GM19238 (cell line): ENCODE measurements at regions not wholly inside any gene's neighbourhood (a gene's known extent, or its start where the extent isn't known, plus 50 kb on each side); places are given as distances from the start of the nearest gene placed in this dataset.
"Not testable (repeated sequence)": the region's sequence is repeated elsewhere in the genome, so short reads cannot be mapped to it uniquely, and the experiment has no call there.

Source experiments
- DNase-seq: peaks from one replicate; pipeline ENCODE4 v3.0.0; 2011; ENCODE audit warnings: low spot score; ENCODE audit not compliant: insufficient read length

GRCh38 chr2:2727876-2728511 lies 396.9 kb upstream of the MYT1L start:
- DNase-seq: no peak

DNA sequence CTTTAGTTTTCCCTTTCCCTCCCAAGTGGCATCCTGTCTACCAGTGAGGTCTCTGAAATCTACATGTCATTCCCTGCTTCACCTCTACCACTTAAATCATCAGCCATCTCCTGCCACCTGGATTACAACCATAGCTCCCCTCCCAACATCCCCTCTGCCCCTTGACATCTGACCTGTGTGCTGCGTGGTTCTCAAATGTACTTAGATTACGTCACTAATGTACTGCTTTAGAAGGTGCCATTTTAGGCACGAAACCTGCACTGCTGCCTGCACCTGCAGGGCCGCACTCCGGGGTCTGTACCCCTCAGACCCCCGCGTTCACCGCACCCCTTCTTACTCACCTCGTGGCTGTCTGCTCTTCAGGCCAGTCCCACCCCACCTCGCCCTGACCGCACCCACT lies 395.1 kb upstream of the MYT1L start:
- DNase-seq: no peak

GRCh38 chr2:2723064-2723463 lies 392.0 kb upstream of the MYT1L start:
- no peak for DNase-seq

DNA sequence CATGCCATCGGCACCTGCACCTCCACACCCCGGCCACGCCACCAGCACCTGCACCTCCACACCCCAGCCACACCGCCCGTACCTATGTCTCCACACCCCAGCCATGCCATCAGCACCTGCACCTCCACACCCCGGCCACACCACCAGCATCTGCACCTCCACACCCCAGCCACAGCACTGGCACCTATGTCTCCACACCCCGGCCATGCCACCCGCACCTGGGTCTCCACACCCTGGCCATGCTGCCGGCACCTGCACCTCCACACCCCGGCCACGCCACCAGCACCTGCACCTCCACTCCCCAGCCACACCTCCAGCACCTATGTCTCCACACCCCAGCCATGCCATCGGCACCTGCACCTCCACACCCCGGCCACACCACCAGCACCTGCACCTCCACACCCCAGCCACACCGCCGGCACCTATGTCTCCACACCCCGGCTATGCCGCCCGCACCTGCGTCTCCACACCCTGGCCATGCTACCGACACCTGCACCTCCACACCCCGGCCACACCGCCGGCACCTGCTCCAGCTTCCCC lies 390.3 kb upstream of the MYT1L start:
- DNase-seq: no peak

DNA sequence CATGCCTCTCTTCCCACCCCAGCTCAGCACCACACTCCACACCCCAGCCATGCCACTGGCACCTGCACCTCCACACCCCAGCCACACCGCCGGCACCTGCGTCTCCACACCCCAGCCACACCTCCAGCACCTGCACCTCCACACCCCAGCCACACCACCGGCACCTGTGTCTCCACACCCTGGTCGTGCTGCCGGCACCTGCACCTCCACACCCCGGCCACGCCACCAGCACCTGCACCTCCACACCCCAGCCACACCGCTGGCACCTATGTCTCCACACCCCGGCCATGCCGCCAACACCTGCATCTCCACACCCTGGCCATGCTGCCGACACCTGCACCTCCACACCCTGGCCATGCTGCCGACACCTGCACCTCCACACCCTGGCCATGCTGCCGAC lies 389.7 kb upstream of the MYT1L start:
- DNase-seq: not testable (repeated sequence)

DNA sequence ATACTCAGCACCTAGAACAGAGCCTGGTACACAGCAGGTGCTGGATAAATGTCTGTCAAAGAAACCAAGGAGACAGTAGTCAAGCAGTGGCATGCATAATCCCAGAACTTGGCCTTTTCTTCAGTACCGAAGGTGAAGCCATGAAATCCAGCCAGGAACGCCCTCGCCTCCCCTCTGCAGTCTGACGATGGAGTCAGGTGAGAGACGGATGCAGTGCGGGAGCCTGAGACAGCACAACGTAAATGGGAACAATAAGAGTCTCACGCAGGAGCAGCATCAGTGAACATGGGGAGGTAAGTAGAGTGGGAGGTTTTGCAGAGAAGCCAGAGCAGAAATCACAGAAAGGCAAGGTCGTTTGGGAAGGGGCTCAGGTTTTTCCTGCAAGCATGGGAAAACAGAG lies 389.3 kb upstream of the MYT1L start:
- DNase-seq: no peak

GRCh38 chr2:2719781-2720180 lies 388.7 kb upstream of the MYT1L start:
- DNase-seq: no peak

- no peak for DNase-seq
Observed at GRCh38 chr2:2719015-2719414, 387.9 kb upstream of the MYT1L start.

DNA sequence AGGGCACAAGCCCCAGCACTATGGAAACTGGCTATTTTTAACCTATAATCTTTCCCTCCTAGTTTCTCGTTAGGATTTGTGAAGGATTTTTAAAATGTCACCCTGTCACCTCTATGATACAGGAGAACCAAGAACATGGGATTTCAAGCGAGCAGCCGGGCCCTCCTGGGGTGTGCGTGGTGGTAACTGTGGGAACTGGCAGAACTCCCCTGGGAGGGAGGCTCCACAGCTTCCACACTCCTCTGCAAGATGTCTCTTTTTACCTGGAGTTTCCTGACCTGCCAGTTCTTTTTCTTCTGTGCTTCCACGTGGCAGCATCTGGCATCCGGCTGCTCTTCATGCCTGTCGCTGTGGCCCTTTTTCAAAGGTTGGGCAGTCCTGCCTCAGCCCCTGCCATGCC lies 386.3 kb upstream of the MYT1L start:
- DNase-seq: no peak

DNA sequence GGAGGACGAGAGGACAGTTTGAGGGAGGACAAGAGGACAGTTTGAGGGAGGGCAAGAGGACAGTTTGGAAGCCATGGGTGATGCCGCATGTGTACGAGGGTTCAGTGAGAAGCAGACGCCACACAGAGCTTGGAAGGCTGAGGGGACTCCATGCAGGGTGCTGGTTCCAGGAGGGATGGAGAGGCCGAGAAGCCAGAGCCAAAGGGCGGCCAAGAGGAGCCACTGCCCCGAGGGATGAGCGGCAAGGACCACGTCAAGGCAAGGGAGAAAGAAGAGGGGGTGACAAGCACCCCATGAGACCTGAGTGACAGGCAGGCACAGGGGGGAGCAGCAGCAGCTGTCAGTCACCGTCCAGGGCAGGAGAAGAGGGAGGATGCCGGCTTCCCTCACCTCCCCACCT lies 385.7 kb upstream of the MYT1L start:
- no peak for DNase-seq

DNA sequence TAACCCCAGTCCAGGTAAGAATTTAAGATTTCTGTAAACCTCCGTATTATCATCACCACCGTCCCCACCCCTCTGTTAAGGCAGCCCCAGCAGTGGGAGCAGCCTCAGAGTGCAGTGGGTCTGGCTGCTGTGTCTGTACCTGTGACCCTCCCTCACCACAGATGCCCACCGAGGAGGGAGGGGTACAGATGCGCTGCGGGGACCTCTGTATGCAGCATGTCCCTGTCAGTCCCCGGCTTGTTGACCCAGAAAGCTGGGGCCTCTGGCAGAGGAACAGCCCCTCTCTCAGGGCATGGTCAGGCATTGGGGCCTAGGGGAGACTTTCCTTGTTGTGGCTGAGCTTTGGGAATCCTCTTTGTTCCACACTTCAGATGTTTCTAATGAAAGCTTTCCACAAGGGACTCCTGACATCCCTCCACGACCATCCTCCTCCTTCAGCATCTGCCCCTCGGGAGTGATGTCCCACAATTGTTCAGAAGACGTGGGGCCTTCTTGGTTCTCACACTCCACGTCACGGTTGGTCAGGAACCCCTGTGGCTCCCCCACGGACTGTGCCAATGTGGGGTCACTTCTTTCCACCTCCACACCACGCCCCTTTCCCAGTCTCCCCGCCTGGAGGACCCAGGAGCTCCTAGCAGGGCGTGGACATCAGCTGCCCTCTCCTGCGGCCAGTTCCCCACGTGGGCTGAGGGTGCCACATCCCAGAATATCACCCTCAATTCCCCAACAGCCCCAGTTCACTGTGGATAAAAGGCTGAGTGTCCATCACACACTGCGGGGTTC lies 384.2 kb upstream of the MYT1L start:
- DNase-seq: no peak

GRCh38 chr2:2714408-2714807 lies 383.3 kb upstream of the MYT1L start:
- no peak for DNase-seq

DNA sequence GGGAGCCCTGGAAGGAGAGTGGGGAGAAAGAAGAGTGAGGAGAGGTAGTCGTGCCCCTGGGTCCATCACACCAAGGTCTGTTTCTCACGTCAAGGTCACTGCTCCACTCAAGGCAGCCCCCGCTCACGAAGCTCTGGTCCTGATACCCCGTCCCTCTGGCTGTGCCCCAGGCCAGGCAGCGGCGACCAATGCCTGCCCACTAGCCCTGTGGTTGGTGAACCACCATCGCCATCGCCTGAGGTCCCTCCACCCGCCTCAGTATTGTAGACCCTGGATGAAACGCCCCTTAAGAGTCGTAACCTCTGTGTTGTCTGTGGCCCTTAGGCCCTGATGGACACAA lies 378.3 kb upstream of the MYT1L start:
- no peak for DNase-seq

GRCh38 chr2:2708575-2709430 lies 377.7 kb upstream of the MYT1L start:
- DNase-seq: no peak

- no peak for DNase-seq
Observed at GRCh38 chr2:2707206-2707991, 376.3 kb upstream of the MYT1L start.

GRCh38 chr2:2706306-2706705 lies 375.2 kb upstream of the MYT1L start:
- no peak for DNase-seq

GRCh38 chr2:2705871-2706270 lies 374.8 kb upstream of the MYT1L start:
- DNase-seq: no peak

DNA sequence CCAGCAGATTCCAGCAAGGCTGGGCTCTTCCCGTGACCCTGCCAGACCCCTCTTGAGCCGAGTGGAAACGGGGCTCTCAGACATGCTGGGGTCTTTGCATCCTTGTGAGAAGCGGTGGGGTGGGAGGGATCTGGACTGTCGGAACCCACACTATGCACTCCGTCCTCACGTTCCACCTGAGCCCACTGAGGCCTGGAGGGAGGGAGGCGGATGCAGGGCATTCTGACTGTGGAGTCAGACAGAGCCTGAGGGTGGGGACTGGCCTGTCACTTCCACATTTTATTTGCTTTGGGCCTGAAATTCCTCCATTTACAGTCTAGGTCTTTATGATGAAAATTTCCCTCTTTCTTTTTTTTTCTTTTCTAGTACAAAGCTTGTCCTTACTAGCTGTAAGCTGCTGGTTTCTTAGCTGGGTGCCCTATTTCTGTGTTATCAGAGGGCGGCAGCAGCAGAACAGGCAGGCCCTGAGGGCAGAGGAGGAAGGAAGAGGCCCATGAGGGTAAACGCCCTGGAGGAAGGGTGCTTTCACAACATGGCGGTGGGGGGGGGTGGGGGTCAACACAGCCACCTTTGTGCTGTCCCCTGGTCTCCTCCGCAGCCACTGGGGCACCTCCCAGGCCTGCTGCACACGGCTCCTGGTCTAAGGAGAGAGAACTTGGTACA lies 373.5 kb upstream of the MYT1L start:
- DNase-seq: no peak

- DNase-seq: no peak
Observed at GRCh38 chr2:2703762-2704427, 372.8 kb upstream of the MYT1L start.

- no peak for DNase-seq
Observed at GRCh38 chr2:2703172-2703571, 372.1 kb upstream of the MYT1L start.
